ENCODE measurements at regions not wholly inside any gene's neighbourhood (a gene's known extent, or its start where the extent isn't known, plus 50 kb on each side); places are given as distances from the start of the nearest gene placed in this dataset.
"Not testable (repeated sequence)": the region's sequence is repeated elsewhere in the genome, so short reads cannot be mapped to it uniquely, and the experiment has no call there.

DNA sequence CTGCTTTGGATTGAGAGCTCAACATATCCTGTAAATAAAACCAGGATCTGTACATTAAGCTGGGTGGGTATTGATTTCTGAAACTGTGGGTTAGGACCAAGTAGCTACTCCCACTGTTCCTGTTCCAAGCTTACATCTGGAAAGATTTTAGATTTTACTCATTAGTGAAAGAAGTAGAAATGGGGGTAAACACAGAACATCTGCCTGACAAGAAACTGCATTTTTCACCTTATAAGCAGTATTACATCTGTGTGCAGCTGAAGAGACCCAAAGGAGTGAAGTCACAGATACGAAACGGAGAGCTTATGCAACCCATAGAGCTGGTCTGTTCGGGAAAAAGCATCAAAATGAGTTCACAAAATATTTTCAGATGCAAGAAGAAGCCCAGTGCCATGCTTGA is 235.2 kb downstream of the SLITRK5 start:
- Mint-ChIP-seq H3K27me3 (no peaks in the 10 kb centered on the region), H3K27ac (no peak overlapping the region), H3K36me3 (no peaks in the 10 kb centered on the region), H3K4me3 (no peak overlapping the region), H3K4me1 (no peaks in the 10 kb centered on the region), H3K9me3 (peaks cover 2% of the 10 kb centered on the region)
- DNase-seq, result no peak

DNA sequence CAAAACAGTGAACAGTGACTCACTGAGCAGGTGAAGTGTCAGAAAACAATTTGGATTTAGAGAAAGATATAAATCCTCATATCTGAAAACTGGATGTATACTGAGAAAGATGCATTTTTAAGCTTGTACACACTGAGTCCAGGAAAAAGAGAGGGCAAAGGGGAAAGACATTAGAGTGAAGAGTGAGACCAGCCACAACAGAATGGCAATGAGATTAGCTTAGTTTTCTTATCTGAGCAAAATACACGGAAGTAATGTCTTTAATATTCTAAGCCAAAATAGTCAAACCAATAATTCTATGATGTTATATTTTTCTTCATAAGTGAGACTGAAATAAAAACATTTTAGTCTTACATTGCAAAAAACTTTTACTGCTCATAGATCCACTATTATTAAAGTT is 236.0 kb downstream of the SLITRK5 start:
- no peaks in the 10 kb centered on the region for H3K27me3 Mint-ChIP-seq
- no peak overlapping the region for H3K4me3 Mint-ChIP-seq
- DNase-seq, result no peak
- no peaks in the 10 kb centered on the region for H3K36me3 Mint-ChIP-seq
- H3K27ac Mint-ChIP-seq, result no peak overlapping the region
- H3K4me1 Mint-ChIP-seq, result no peaks in the 10 kb centered on the region
- peaks cover 2% of the 10 kb centered on the region for H3K9me3 Mint-ChIP-seq

DNA sequence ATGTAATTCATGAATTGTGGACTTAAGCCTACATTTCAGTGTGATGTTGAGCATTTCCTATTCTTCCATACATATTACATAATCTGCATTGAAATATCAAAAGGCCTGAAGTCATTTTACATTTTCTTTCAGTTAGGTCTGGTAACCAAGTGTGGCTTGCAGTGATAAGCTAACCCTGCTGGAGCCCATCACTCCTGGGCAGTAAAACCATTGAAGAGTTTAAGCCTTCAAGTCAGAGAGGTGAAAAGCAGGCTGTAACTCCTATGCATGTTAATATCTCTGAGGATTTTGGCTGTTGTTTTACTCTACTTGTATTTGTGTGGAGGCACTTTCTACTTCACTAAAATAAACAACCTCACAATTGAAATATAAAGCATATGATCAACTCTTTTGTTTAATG is 248.8 kb downstream of the SLITRK5 start:
- Mint-ChIP-seq H3K27me3 (no peaks in the 10 kb centered on the region), H3K27ac (no peak overlapping the region), H3K36me3 (no peaks in the 10 kb centered on the region), H3K4me3 (no peak overlapping the region), H3K4me1 (no peaks in the 10 kb centered on the region), H3K9me3 (peaks cover 5% of the 10 kb centered on the region)
- no peak for DNase-seq

DNA sequence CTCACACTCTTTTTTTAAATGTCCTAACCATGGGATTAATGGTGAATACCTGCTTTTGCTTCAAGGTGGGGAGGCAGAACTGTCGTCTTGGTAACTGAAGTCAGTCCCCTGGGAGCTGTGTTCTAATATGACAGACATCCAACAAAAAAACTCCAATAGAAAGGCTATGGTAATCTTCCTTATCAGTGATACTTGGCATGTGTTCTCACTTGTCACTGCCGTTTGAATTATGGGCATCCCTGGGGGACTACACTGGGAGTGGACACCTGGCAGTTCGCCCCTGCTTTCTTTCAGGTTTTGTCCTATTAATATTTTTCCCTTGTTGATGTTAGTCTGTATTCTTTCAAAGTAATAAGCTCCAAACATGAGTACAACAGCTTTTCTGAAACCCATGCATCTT is 252.6 kb downstream of the SLITRK5 start:
- Mint-ChIP-seq H3K27ac (no peak overlapping the region), H3K9me3 (peaks cover 1% of the 10 kb centered on the region), H3K4me1 (no peaks in the 10 kb centered on the region), H3K36me3 (no peaks in the 10 kb centered on the region), H3K4me3 (no peak overlapping the region), H3K27me3 (no peaks in the 10 kb centered on the region)
- no peak for DNase-seq

DNA sequence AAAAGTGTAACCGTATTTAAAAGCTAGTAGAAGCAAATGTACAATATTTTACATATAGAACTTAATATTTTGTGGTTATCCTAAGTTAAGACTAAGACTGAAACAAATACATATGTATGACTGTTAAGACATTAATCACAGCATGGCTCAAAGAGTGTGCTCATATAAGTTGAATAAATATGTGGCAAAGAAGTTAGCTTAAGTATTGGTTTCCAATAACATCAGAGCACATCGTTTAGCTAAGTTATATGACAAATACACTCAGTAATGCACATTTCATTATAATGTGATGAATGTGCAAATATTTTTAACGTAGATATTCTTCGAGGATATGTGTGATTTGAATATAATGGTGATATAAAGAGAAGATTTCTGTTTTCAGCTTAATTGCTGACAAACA is 253.8 kb downstream of the SLITRK5 start:
- no peak overlapping the region for H3K4me3 Mint-ChIP-seq
- no peaks in the 10 kb centered on the region for H3K27me3 Mint-ChIP-seq
- DNase-seq, result no peak
- H3K9me3 Mint-ChIP-seq, result peaks cover 1% of the 10 kb centered on the region
- H3K27ac Mint-ChIP-seq, result no peak overlapping the region
- H3K36me3 Mint-ChIP-seq, result no peaks in the 10 kb centered on the region
- no peaks in the 10 kb centered on the region for H3K4me1 Mint-ChIP-seq

DNA sequence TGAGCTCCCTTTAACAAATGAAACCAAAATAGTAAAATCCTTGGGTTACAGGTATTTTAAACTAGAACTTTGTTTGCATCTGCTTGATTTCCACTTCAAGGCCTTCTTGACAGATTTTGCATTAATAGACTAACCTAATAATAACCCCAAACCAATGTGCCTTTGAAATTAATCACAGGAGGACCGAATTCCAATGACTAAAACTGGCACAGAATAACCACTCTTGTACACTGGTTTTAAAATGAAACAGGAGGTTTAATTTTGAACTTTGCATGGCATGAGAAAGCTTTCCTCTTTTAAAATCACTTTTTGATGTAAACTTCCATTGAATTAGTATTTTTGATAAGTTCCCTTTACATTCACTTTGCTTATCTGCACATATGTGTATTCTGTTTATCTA is 269.6 kb downstream of the SLITRK5 start:
- no peak for DNase-seq
- H3K27me3 Mint-ChIP-seq, result no peaks in the 10 kb centered on the region
- no peaks in the 10 kb centered on the region for H3K36me3 Mint-ChIP-seq
- H3K9me3 Mint-ChIP-seq, result no peaks in the 10 kb centered on the region
- no peak overlapping the region for H3K4me3 Mint-ChIP-seq
- no peaks in the 10 kb centered on the region for H3K4me1 Mint-ChIP-seq
- no peak overlapping the region for H3K27ac Mint-ChIP-seq

DNA sequence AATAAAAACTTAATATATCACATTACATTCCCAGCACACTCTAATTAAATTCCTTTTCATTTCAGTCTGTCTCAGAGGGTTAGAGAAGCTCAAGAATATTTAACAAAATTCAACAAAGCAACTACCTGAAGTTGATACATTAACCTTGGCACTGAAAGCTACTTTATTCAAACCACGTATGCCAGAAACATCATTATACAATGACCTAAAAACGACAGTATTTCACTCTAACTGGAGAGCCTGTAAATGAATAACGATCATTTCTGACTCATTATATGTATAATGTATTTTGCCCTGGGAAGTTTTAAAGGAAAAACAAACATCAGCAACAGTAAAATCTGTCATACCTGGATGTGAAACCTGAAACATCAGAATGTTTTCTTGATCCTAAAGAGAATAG is 270.1 kb downstream of the SLITRK5 start:
- DNase-seq, result no peak
- Mint-ChIP-seq H3K27me3 (no peaks in the 10 kb centered on the region), H3K9me3 (no peaks in the 10 kb centered on the region), H3K4me1 (no peaks in the 10 kb centered on the region), H3K27ac (no peak overlapping the region), H3K36me3 (no peaks in the 10 kb centered on the region), H3K4me3 (no peak overlapping the region)

DNA sequence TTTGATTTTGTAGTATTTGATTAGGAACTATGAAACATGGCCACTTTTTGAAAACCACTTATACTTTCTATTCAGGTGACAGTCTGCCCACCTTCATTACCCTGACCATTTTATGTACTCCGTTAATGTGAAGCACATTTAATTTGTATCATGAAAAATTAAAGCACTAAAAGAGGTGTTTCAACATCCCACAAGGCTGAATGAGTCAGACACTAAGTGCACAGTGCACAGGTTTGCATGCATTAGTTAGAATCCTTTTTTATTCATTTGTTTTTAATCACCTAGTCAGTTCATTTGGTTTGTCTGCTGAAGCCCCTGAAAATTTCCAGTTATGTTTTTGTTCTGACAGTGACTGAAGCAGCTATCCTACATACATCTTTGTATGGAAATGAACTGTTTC is 271.0 kb downstream of the SLITRK5 start:
- DNase-seq, result no peak
- H3K27ac Mint-ChIP-seq, result no peak overlapping the region
- no peaks in the 10 kb centered on the region for H3K36me3 Mint-ChIP-seq
- H3K27me3 Mint-ChIP-seq, result no peaks in the 10 kb centered on the region
- H3K4me3 Mint-ChIP-seq, result no peak overlapping the region
- H3K4me1 Mint-ChIP-seq, result no peaks in the 10 kb centered on the region
- no peaks in the 10 kb centered on the region for H3K9me3 Mint-ChIP-seq

DNA sequence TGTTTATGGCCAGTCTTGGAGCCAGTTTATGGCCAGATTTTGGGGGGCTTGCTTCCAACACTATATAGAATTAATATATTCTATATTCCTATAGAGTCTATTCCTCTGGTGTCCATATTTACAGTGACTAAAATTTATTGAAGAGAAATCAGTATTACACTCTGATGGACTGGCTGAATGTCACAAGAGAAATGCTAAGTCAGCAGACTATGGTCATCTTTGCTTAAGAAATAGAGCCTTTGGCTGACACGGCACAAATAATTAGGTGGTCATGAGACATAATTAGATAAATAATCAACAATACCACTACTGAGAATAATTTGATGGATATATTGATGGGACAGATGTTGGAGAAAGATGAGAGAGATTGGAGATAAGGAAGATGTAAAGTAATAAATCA is 272.9 kb downstream of the SLITRK5 start:
- Mint-ChIP-seq H3K4me1 (no peaks in the 10 kb centered on the region), H3K36me3 (no peaks in the 10 kb centered on the region), H3K9me3 (no peaks in the 10 kb centered on the region), H3K27me3 (no peaks in the 10 kb centered on the region), H3K4me3 (no peak overlapping the region), H3K27ac (no peak overlapping the region)
- DNase-seq, result no peak

DNA sequence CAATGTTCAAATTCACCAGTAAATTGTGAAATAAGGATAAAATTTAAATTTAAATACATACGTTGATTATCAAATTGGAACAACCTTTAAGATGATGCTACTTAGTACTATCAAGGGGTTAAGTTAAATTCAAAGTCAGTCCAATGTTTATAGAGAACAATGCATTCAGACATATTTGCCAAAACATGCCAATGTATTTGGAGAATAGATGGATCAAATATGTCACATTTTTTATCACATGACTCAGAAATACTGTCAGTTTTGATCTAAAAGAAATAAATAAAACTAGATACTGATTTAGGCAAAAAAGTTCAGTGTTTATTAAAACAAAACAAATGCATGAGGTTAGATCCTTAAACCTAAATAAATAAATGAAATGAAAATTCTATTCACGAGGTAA is 281.2 kb downstream of the SLITRK5 start:
- DNase-seq, result no peak
- Mint-ChIP-seq H3K36me3 (no peaks in the 10 kb centered on the region), H3K4me1 (no peaks in the 10 kb centered on the region), H3K9me3 (no peaks in the 10 kb centered on the region), H3K4me3 (no peak overlapping the region), H3K27ac (no peak overlapping the region), H3K27me3 (no peaks in the 10 kb centered on the region)

DNA sequence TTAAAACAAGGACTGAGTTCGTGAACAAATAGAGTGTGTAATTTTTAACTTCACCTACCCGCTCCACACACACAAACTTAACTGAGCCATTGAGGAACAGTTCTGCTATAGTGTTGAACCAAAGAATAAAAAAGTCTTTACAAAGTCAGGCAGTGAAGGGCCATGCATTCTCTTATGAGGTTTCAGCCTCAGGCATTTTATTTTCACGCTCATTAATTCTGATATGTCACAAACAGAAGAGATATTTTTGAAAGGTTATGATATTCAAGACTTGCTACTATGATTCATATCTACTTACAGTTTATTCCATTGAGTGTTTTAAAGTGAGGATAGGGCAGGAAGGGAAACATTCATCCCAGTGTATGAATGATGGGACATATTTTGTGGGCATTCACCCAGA is 282.2 kb downstream of the SLITRK5 start:
- no peaks in the 10 kb centered on the region for H3K36me3 Mint-ChIP-seq
- no peaks in the 10 kb centered on the region for H3K27me3 Mint-ChIP-seq
- no peak for DNase-seq
- no peak overlapping the region for H3K4me3 Mint-ChIP-seq
- no peaks in the 10 kb centered on the region for H3K9me3 Mint-ChIP-seq
- H3K27ac Mint-ChIP-seq, result no peak overlapping the region
- no peaks in the 10 kb centered on the region for H3K4me1 Mint-ChIP-seq

DNA sequence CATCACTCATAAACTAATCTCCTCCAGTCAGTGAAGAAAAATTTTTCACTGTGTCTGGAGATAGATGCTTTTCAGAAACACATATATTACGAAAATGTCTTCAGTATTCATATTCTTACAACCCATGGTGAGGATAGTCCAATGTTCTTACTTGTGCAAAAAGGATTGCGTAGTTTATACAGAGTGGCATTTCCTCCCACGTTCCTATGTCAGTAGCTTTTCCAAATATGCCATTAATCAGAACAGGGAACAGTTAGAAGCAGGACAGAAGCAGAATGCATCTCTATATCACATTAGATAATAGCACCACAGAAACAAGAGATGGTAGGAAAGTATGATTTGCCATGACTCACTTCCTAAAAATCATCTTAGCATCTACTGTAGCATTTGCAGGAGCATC is 282.9 kb downstream of the SLITRK5 start:
- Mint-ChIP-seq H3K4me3 (no peak overlapping the region), H3K27me3 (no peaks in the 10 kb centered on the region), H3K4me1 (no peaks in the 10 kb centered on the region), H3K27ac (no peak overlapping the region), H3K36me3 (no peaks in the 10 kb centered on the region), H3K9me3 (no peaks in the 10 kb centered on the region)
- DNase-seq, result no peak

DNA sequence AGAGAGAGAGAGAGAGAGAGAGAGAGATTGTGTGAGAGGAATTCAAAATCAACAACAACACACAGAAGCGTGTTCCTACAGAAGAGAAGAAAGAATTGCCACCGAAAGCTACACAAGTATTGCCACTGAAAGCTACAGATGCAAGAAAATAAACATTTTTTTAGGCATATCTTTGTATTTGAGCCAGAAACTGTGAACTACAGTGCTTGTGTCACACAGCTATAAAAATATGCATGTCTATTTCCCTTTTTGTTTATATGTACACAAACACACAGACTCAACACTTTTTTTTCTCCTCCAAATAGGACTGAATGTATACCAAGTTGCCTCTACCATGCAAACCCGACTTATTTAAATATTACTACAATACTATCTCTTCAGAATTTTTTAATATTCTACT is 290.4 kb downstream of the SLITRK5 start:
- H3K27ac Mint-ChIP-seq, result no peak overlapping the region
- DNase-seq, result no peak
- no peak overlapping the region for H3K4me3 Mint-ChIP-seq
- no peaks in the 10 kb centered on the region for H3K4me1 Mint-ChIP-seq
- H3K27me3 Mint-ChIP-seq, result no peaks in the 10 kb centered on the region
- H3K36me3 Mint-ChIP-seq, result no peaks in the 10 kb centered on the region
- H3K9me3 Mint-ChIP-seq, result no peaks in the 10 kb centered on the region

DNA sequence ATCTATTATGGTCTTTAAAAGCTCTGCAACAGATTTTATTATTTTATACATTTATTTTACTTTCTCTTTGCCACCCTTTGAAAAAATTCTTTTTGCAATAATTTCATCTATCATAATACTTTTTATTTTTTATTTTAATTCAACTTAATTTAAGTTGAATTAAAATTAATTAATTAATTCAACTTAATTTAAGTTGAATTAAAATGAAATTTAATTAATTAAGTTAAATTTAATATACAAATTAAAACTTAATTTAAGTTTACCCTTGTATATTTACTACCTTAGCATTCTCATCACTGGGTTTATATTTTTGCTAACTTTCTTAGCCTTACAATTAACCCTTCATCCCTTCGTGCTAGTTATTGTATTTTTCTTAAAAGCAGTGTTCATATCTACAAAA is 301.4 kb downstream of the SLITRK5 start:
- no peaks in the 10 kb centered on the region for H3K36me3 Mint-ChIP-seq
- no peaks in the 10 kb centered on the region for H3K27me3 Mint-ChIP-seq

DNA sequence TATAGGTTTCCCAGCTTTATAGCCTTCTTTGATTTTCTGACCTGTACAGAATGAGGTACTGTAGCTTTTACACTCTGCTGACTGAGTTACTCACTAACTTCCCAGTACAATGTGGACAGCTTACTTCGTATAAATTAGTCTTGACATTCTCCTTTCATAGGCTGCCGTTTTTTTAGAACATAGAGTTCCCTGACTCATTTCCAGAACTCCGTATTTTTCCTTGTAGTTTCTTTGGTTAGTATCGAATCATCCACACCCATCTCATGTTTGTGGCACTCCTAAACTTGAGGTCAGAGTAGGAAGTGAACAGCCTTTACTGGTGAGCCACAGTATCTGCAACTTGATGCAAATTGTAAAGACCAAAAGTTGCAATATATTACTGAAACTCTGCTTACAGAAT is 303.9 kb downstream of the SLITRK5 start:
- Mint-ChIP-seq H3K27ac (no peak overlapping the region), H3K9me3 (no peaks in the 10 kb centered on the region), H3K4me3 (no peak overlapping the region), H3K4me1 (no peaks in the 10 kb centered on the region), H3K36me3 (no peaks in the 10 kb centered on the region), H3K27me3 (no peaks in the 10 kb centered on the region)
- DNase-seq, result no peak

More for the DNA sequence above, 301.4 kb downstream of the SLITRK5 start:
- no peak for DNase-seq
- no peak overlapping the region for H3K4me3 Mint-ChIP-seq
- no peaks in the 10 kb centered on the region for H3K4me1 Mint-ChIP-seq
- H3K9me3 Mint-ChIP-seq, result no peaks in the 10 kb centered on the region
- H3K27ac Mint-ChIP-seq, result no peak overlapping the region

DNA sequence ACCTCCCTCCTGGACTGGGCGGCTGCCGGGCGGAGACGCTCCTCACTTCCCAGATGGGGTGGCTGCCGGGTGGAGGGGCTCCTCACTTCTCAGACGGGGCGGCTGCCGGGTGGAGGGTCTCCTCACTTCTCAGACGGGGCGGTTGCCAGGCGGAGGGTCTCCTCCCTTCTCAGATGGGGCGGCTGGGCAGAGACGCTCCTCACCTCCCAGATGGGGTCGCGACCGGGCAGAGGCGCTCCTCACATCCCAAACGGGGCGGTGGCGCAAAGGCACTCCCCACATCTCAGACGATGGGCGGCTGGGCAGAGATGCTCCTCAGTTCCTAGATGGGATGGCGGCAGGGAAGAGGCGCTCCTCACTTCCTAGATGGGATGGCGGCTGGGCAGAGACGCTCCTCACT is 305.5 kb downstream of the SLITRK5 start:
- H3K27ac Mint-ChIP-seq, H3K4me3 Mint-ChIP-seq, H3K36me3 Mint-ChIP-seq: not testable (repeated sequence)

DNA sequence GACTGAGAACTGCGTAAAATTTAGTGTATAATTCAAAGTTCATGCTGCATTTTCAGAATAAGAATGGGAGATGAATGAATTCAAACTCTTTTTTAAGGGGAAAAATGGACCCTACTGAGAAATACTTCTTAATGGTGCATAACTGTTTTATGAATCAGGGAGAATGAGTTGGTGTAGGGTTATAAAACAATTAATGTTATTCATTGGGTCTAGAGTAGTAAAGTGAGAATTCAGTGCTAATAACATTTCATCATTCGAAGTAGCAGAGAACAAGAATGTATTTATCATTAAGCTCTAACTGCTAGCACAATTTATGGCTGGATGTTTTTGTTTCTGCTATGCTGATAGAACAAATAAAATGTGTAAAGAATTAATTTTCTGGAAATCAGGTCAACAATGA is 310.2 kb downstream of the SLITRK5 start:
- H3K4me1 Mint-ChIP-seq, result no peaks in the 10 kb centered on the region
- DNase-seq, result no peak

More for the DNA sequence above, 305.5 kb downstream of the SLITRK5 start:
- not testable (repeated sequence) for H3K27me3 Mint-ChIP-seq, H3K9me3 Mint-ChIP-seq, H3K4me1 Mint-ChIP-seq, DNase-seq

More for the DNA sequence above, 310.2 kb downstream of the SLITRK5 start:
- H3K27ac Mint-ChIP-seq, result no peak overlapping the region
- H3K4me3 Mint-ChIP-seq, result no peak overlapping the region
- H3K36me3 Mint-ChIP-seq, result no peaks in the 10 kb centered on the region
- H3K27me3 Mint-ChIP-seq, result no peaks in the 10 kb centered on the region
- H3K9me3 Mint-ChIP-seq, result no peaks in the 10 kb centered on the region

All from activated naive CD8-positive, alpha-beta T cell treated with anti-CD3 and anti-CD28 coated beads for 36 hours (primary cell).